GM12878 (cell line): ENCODE measurements at regions not wholly inside any gene's neighbourhood (a gene's known extent, or its start where the extent isn't known, plus 50 kb on each side); places are given as distances from the start of the nearest gene placed in this dataset.

Source experiments
- ATAC-seq: fragments of 200-7000 bp; cut with Tn5 transposase; 3 replicates; pipeline ENCODE4 v1.9.1; 2020; ENCODE audit warnings: mild to moderate bottlenecking, moderate library complexity
- BruUV-seq: library from RNA; stranded (reverse); fragments of 400-500 nt; replicated peaks from 2 replicates; lab custom pipeline; 2021; lab: Mats Ljungman, UMichigan
- CTCF ChIA-PET: fragments of 300-600 bp; sonication (Branson Sonifier 250); formaldehyde crosslinking; extraction: SDS; loops from one replicate; lab custom pipeline; 2021; ENCODE audit warnings: inconsistent platforms; lab: Yijun Ruan, JAX
- POLR2A ChIA-PET: fragments of 350-600 bp; formaldehyde crosslinking; extraction: SDS; loops from one replicate; lab custom pipeline; 2021; ENCODE audit warnings: inconsistent platforms; lab: Charles Lee
- RAD21 ChIA-PET: fragments of 300-600 bp; sonication (Branson Sonifier 250); formaldehyde crosslinking; loops from one replicate; lab custom pipeline; 2023; ENCODE audit warnings: antibody characterized with exemption; ENCODE audit not compliant: unreplicated experiment; lab: Charles Lee
- SMC1A ChIA-PET: fragments of 300-600 bp; sonication (Branson Sonifier 250); formaldehyde crosslinking; loops from one replicate; lab custom pipeline; 2023; ENCODE audit not compliant: unreplicated experiment, uncharacterized antibody; lab: Charles Lee
- DNase-seq: peaks from one replicate; pipeline ENCODE4 v3.0.0-alpha.2; 2011; ENCODE audit warnings: low read depth, low spot score
- FAIRE-seq: peaks from 3 replicates; lab custom pipeline; 2011; peaks lifted over from hg19 to GRCh38; lab: Jason Lieb, UNC
- H2AFZ ChIP-seq: 2 replicates; pipeline ENCODE4 v1.6.0; 2011; ENCODE audit warnings: low read depth, low read length, control low read depth; ENCODE audit not compliant: control insufficient read depth
- H3K27ac ChIP-seq: 2 replicates; pipeline ENCODE4 v1.5.1; 2011; ENCODE audit warnings: control low read depth; ENCODE audit not compliant: control insufficient read depth, insufficient read depth
- H3K27me3 ChIP-seq, 2 experiments: replicated peaks in 1 of 2; 2 replicates each; pipeline versions ENCODE4 v1.6.0 to v1.6.1; 2011; ENCODE audit warnings: low read length in 1 of 2; ENCODE audit not compliant: control insufficient read depth in 2 of 2, insufficient read depth in 2 of 2
- H3K36me3 ChIP-seq, 2 experiments: 2 replicates each; pipeline ENCODE4 v1.5.1; 2011; ENCODE audit warnings: low read length in 1 of 2; ENCODE audit not compliant: control insufficient read depth in 2 of 2, insufficient read depth in 2 of 2
- H3K4me1 ChIP-seq: 2 replicates; pipeline ENCODE4 v1.6.1; 2011; ENCODE audit warnings: mild to moderate bottlenecking, low read length, moderate library complexity, mixed read lengths; ENCODE audit not compliant: control insufficient read depth, insufficient read depth
- H3K4me2 ChIP-seq: 2 replicates; pipeline ENCODE4 v1.6.0; 2011; ENCODE audit warnings: control low read depth; ENCODE audit not compliant: control insufficient read depth, insufficient read depth
- H3K4me3 ChIP-seq: fragments of 200-600 bp; sonication (generic); 2 replicates; pipeline ENCODE4 v1.5.1; 2016
- H3K79me2 ChIP-seq: 2 replicates; pipeline ENCODE4 v1.6.0; 2011; ENCODE audit warnings: low read length; ENCODE audit not compliant: control insufficient read depth, insufficient read depth
- H3K9ac ChIP-seq: 2 replicates; pipeline ENCODE4 v1.8.0; 2011; ENCODE audit warnings: low read length, control low read depth, mixed read lengths; ENCODE audit not compliant: control insufficient read depth, insufficient read depth
- H3K9me3 ChIP-seq: replicated peaks from 3 replicates; pipeline ENCODE4 v1.5.1; 2011; ENCODE audit warnings: mild to moderate bottlenecking, low read length; ENCODE audit not compliant: control insufficient read depth, insufficient read depth
- H4K20me1 ChIP-seq: 2 replicates; pipeline ENCODE4 v1.6.0; 2011; ENCODE audit not compliant: control insufficient read depth, insufficient read depth
- BMI1 ChIP-seq: fragments of 450-650 bp; IDR thresholded peaks from 2 replicates; pipeline ENCODE4 v1.6.1; 2016; ENCODE audit warnings: mild to moderate bottlenecking, moderate library complexity, borderline replicate concordance
- EGR1 ChIP-seq, 2 experiments: IDR thresholded peaks; 1 replicate in 1 of 2; 2 replicates in 1 of 2; pipeline ENCODE4 v1.6.1; 2011 to 2012; ENCODE audit warnings: low read depth in 2 of 2, low read length in 2 of 2, borderline replicate concordance in 1 of 2, mild to moderate bottlenecking in 1 of 2, moderate library complexity in 1 of 2
- HSF1 ChIP-seq: fragments of 150-350 bp; IDR thresholded peaks from 2 replicates; pipeline ENCODE4 v1.6.1; 2014; ENCODE audit warnings: mild to moderate bottlenecking, low read depth, low read length
- JUNB ChIP-seq: IDR thresholded peaks from 2 replicates; pipeline ENCODE4 v1.6.1; 2016; ENCODE audit warnings: antibody characterized with exemption, mild to moderate bottlenecking
- JUND ChIP-seq: IDR thresholded peaks from 2 replicates; pipeline ENCODE4 v1.6.1; 2012; ENCODE audit warnings: low read depth, mild to moderate bottlenecking, low read length, improper control_type of control experiment, moderate library complexity
- NKRF ChIP-seq: fragments of 450-650 bp; conservative IDR thresholded peaks from 2 replicates; pipeline ENCODE4 v1.6.1; 2017; ENCODE audit warnings: mild to moderate bottlenecking, moderate library complexity
- NRF1 ChIP-seq: conservative IDR thresholded peaks from 2 replicates; pipeline ENCODE4 v1.6.1; 2011; ENCODE audit warnings: mild to moderate bottlenecking, low read depth, low read length, improper control_type of control experiment
- SMC3 ChIP-seq: IDR thresholded peaks from 2 replicates; pipeline ENCODE4 v1.6.1; 2011; ENCODE audit warnings: low read length, improper control_type of control experiment, borderline replicate concordance
- ZNF622 ChIP-seq: fragments of 450-650 bp; IDR thresholded peaks from 2 replicates; pipeline ENCODE4 v1.6.1; 2017; ENCODE audit warnings: mild to moderate bottlenecking, inconsistent platforms
- WGBS: methylation state at CpG from one replicate; pipeline ENCODE4 v1.1.6; 2016; ENCODE audit warnings: low lambda C conversion rate; ENCODE audit not compliant: insufficient replicate concordance, insufficient coverage; ENCODE audit errors: missing lambda C conversion rate; 5-methylcytosine and 5-hydroxymethylcytosine counted together
- in situ Hi-C: fragments of 300-500 bp; cut with MboI; formaldehyde crosslinking; loops from 9 replicates; pipeline ENCODE4 v1.14.3; 2018; ENCODE audit warnings: mixed read lengths
- intact Hi-C: fragments of 100-400 bp; cut with micrococcal nuclease; formaldehyde crosslinking; loops from one replicate; pipeline ENCODE4 v1.14.2; 2022; ENCODE audit not compliant: unreplicated experiment

GRCh38 chr3:132159145-132159544 lies 124.3 kb upstream of the CPNE4 start:
- Histone ChIP-seq H2AFZ (no peak overlapping the region), H3K4me1 (no peaks in the 10 kb centered on the region), H4K20me1 (no peaks in the 10 kb centered on the region), H3K4me2 (no peak overlapping the region), H3K36me3 (no peaks in the 10 kb centered on the region), H3K27ac (no peak overlapping the region), H3K27me3 (no peaks in the 10 kb centered on the region), H3K9me3 (no peaks in the 10 kb centered on the region), H3K9ac (no peak overlapping the region), H3K4me3 (no peak overlapping the region), H3K79me2 (no peaks in the 10 kb centered on the region)
- ChIA-PET SMC1A (no interaction called here), RAD21 (no interaction called here), POLR2A (no interaction called here), CTCF (no interaction called here)
- DNase-seq (no peak), FAIRE-seq (no peak), ATAC-seq (no peak)
- 5% methylated on average over 2 of the region's 2 CpGs for WGBS
- TF ChIP-seq BMI1 = no peak
- TF ChIP-seq ZNF622 = no peak
- no peak for TF ChIP-seq NRF1
- no peak for TF ChIP-seq NKRF
- no peak for TF ChIP-seq SMC3
- no peak for TF ChIP-seq EGR1 (IDR thresholded peaks at IDR 0.05; ENCODE audit: borderline replicate concordance in 1 of 2, low read depth in 2 of 2, low read length in 2 of 2)
- TF ChIP-seq HSF1 = no peak
- TF ChIP-seq JUNB = no peak
- TF ChIP-seq JUND = no peak
- in situ Hi-C loops = no loop called here
- no TSS peak for BruUV-seq
- intact Hi-C loops = no loop called here
